ENCODE measurements at regions not wholly inside any gene's neighbourhood (a gene's known extent, or its start where the extent isn't known, plus 50 kb on each side); places are given as distances from the start of the nearest gene placed in this dataset.

- no peak for DNase-seq (ENCODE audit: extremely low read depth in 1 of 11, low read depth in 9 of 11, low spot score in 4 of 11)
Observed at GRCh38 chr7:20030417-20030816, 186.8 kb downstream of the MACC1 start.

DNA sequence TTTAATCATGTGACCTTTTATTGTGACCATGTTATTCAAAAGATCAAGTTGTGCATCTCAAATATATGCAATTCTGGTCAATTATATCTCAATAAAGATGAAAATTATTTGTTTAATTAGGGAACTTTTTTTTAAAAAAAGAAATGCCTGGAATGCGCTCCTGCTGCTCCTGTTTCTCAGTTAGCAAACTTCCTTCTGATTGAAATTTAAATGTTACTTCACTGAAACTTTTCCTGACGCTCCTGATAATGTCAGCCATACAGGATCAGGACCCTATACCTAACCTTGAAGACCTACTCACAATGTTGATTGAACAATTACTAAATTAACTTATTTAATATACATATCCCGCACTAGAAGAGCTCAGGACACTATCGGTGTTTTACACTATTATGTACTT, 190.4 kb downstream of the MACC1 start:
- DNase-seq (ENCODE audit: extremely low read depth in 1 of 11, low read depth in 9 of 11, low spot score in 4 of 11) = no peak

DNA sequence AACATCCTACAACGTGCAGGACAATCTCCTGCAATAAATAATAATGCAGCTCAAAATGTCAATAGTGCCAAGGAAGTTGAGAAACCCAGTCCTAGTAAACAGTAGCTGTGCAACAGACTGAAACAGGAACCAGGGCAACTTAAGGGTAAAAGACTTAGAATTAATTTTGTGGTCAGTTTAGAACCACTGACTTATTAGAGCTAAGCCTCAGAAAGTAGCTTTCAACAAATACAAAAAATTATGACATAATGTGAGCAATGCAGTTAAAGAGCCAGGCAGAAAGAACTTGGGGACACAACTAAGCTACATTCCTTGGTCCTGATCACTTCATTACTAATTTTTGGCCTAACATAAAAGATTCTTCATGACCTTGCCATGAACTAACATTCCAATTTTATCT, 195.4 kb downstream of the MACC1 start:
- no peak for DNase-seq (ENCODE audit: extremely low read depth in 1 of 11, low read depth in 9 of 11, low spot score in 4 of 11)

DNA sequence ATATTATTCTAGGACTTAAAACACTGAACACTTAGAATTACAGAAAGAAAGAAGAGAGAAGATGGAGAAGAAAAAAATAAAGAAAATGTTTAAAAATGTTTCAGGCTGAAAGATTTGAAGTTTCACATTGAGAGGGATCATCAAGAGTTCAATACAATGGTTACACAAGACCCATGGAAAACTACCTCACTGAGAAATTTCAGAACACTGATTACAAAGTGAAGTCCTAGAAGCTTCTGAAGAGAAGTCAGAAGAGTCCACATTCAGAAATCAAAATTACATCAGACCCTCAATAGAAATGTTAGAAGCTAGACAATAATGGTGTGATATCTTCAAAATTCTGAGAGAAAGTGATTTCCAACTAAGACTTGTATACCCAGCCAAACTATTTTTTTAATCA, 196.1 kb downstream of the MACC1 start:
- no peak for DNase-seq (ENCODE audit: extremely low read depth in 1 of 11, low read depth in 9 of 11, low spot score in 4 of 11)

DNA sequence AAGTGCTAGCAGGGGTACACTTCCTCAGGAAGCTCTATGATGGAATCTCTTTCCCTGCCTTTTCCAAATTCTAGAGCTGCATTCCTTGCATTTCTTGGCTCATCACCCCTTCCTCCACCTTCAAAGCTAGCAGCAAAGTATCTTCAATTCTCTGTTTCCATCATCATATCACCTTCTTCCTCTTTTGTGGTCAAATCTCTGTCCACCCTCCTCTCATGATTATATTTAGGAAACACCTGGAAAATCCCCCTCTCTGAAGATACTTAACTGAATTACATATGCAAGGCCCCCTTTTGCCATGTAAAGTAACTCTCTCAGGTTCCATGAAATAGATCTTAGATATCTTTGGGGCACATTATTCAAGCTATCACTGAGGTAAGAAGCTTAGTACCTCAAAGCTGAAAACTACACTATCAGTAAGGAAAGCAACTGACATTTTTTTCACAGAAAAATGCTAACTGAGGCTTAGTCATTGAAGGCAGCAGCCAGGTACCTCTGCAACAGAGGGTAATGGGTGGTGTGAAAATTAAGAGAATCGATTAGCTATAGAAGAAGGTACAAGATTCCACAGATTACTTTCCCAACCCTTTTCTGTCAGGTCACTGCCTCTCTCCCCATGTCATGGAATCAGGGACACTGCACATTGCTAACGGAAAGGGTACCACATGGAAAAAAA, 197.3 kb downstream of the MACC1 start:
- DNase-seq (ENCODE audit: extremely low read depth in 1 of 11, low read depth in 9 of 11, low spot score in 4 of 11) = no peak

DNA sequence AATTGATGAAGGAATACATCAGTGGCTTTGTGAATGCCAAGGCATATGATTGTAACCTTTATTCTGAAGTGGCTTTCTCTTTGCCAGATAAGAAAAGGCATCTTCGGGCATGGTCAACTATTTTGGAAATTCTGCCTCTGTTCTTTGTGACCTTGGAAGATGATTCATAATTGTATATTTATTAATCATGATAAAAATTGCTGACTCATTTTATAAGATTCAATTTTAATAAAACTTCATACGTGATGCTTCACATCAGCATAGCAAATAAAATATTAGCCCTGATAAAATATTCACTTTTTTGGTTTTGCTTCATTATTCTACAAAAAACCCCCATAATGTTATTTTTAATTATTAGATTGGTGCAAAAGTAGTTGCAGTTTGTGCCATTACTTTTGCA, 200.5 kb downstream of the MACC1 start:
- DNase-seq (ENCODE audit: extremely low read depth in 1 of 11, low read depth in 9 of 11, low spot score in 4 of 11) = no peak

DNA sequence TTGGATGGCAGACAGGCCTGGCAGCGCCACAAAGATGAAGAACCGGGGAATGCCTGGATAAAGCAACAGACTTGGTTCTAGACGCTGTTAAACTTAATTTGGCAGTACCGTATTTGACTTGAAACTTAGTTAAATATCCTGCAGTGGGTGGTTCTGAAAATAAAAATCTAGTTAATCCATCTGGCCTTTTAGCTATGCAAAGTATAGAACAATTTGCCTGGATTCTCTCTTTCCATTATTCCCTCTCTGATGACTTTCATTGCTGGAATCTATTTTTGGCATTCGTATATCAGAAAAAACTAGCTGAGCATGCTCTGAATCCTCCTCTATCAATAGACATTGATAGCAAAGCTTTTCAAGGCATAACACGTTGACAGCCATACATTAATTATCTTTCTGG, 203.6 kb downstream of the MACC1 start:
- no peak for DNase-seq (ENCODE audit: extremely low read depth in 1 of 11, low read depth in 9 of 11, low spot score in 4 of 11)

DNA sequence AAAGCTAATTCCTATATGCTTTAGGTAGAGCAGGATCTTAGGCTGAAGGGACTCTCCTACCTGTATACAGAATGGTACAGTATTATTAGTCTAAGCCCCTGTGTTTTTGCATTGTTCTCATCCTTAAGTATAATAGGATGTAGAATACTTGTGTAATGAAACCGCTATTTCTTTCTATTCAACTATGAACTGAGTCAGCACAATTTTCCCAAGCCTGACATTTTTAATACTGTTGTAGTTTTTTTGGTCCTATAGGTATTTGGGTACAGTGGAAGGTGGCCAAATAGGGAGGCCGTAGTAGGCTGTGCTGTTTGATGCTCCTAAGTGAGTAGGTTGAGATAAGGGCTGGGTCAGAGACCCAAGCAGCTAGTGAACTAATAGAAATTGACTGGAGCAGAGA, 205.1 kb downstream of the MACC1 start:
- no peak for DNase-seq (ENCODE audit: extremely low read depth in 1 of 11, low read depth in 9 of 11, low spot score in 4 of 11)

- no peak for DNase-seq (ENCODE audit: extremely low read depth in 1 of 11, low read depth in 9 of 11, low spot score in 4 of 11)
Observed at GRCh38 chr7:20010877-20011276, 206.3 kb downstream of the MACC1 start.

GRCh38 chr7:20007510-20007909, 209.7 kb downstream of the MACC1 start:
- no peak for DNase-seq (ENCODE audit: extremely low read depth in 1 of 11, low read depth in 9 of 11, low spot score in 4 of 11)

DNA sequence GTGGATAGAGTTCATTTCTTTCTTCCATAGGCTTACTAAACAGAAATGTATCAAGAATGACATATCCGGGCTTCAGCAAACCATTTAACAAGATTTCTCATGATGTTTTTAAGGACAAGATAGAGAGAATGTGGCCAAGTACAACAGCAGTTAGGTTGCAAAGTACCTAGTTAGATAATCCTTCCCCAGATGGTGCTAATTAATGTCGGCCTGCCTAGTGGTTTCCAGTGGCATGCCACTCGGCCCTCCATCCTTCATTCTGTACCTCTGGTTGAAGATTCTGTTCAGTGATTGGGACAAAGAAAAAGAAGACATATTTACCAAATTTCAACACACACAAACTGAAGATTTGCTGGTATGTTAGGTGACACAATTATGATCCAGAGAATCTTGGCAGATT, 212.1 kb downstream of the MACC1 start:
- no peak for DNase-seq (ENCODE audit: extremely low read depth in 1 of 11, low read depth in 9 of 11, low spot score in 4 of 11)

- no peak for DNase-seq (ENCODE audit: extremely low read depth in 1 of 11, low read depth in 9 of 11, low spot score in 4 of 11)
Observed at GRCh38 chr7:19999681-20000080, 217.5 kb downstream of the MACC1 start.

GRCh38 chr7:19991936-19992335, 218.5 kb upstream of the TMEM196 start:
- no peak for DNase-seq (ENCODE audit: extremely low read depth in 1 of 11, low read depth in 9 of 11, low spot score in 4 of 11)

GRCh38 chr7:19989906-19990305, 216.5 kb upstream of the TMEM196 start:
- no peak for DNase-seq (ENCODE audit: extremely low read depth in 1 of 11, low read depth in 9 of 11, low spot score in 4 of 11)

DNA sequence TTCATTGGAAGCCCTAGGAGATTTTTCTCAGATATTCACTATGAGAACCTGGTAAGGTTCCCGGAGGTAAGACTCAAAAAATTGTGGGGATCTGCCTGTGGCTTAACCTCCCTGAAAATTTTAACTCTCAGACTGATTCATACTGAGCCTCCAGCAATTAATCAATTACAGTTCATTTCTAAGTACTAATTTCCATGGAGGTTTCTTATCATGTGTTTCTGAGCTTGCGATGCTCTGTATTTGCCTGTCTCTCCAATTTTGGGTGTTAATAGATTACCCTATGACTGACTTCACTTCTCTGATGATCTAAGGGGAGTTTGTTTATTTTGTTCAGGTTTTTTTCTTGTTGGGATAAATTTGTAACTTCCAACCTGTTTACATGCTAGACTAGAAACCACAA, 215.4 kb upstream of the TMEM196 start:
- DNase-seq (ENCODE audit: extremely low read depth in 1 of 11, low read depth in 9 of 11, low spot score in 4 of 11) = no peak

GRCh38 chr7:19984231-19984632, 210.8 kb upstream of the TMEM196 start:
- no peak for DNase-seq (ENCODE audit: extremely low read depth in 1 of 11, low read depth in 9 of 11, low spot score in 4 of 11)

GRCh38 chr7:19982841-19983835, 209.7 kb upstream of the TMEM196 start:
- peak in 7 of 11 donors; percentile 1 to 14 (median 9) for DNase-seq (ENCODE audit: extremely low read depth in 1 of 11, low read depth in 9 of 11, low spot score in 4 of 11)

GRCh38 chr7:19973581-19973980, 200.2 kb upstream of the TMEM196 start:
- no peak for DNase-seq (ENCODE audit: extremely low read depth in 1 of 11, low read depth in 9 of 11, low spot score in 4 of 11)

- no peak for DNase-seq (ENCODE audit: extremely low read depth in 1 of 11, low read depth in 9 of 11, low spot score in 4 of 11)
Observed at GRCh38 chr7:19972876-19973275, 199.5 kb upstream of the TMEM196 start.

GRCh38 chr7:19971956-19972355, 198.5 kb upstream of the TMEM196 start:
- DNase-seq (ENCODE audit: extremely low read depth in 1 of 11, low read depth in 9 of 11, low spot score in 4 of 11) = no peak
